ENCODE measurements at regions not wholly inside any gene's neighbourhood (a gene's known extent, or its start where the extent isn't known, plus 50 kb on each side); places are given as distances from the start of the nearest gene placed in this dataset.

GRCh38 chr1:30146448-30146847 lies 576.9 kb downstream of the MATN1 start:
- no peak for DNase-seq (ENCODE audit: low read depth)
- TF ChIP-seq, protein P1, sequence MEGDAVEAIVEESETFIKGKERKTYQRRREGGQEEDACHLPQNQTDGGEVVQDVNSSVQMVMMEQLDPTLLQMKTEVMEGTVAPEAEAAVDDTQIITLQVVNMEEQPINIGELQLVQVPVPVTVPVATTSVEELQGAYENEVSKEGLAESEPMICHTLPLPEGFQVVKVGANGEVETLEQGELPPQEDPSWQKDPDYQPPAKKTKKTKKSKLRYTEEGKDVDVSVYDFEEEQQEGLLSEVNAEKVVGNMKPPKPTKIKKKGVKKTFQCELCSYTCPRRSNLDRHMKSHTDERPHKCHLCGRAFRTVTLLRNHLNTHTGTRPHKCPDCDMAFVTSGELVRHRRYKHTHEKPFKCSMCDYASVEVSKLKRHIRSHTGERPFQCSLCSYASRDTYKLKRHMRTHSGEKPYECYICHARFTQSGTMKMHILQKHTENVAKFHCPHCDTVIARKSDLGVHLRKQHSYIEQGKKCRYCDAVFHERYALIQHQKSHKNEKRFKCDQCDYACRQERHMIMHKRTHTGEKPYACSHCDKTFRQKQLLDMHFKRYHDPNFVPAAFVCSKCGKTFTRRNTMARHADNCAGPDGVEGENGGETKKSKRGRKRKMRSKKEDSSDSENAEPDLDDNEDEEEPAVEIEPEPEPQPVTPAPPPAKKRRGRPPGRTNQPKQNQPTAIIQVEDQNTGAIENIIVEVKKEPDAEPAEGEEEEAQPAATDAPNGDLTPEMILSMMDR (IDR thresholded peaks at IDR 0.05; ENCODE audit: insufficient read depth, low read depth, low read length) = no peak
- H3K4me3 ChIP-seq (ENCODE audit: low read depth, low read length) = no peak overlapping the region
- no peaks in the 10 kb centered on the region for H3K27me3 ChIP-seq (ENCODE audit: control insufficient read depth, insufficient read depth, low read length)
- ChIA-PET CTCF (no interaction called here), POLR2A (no interaction called here)
- no peaks in the 10 kb centered on the region for H3K36me3 ChIP-seq (ENCODE audit: control insufficient read depth, insufficient read depth, low read length)

- no peak for DNase-seq (ENCODE audit: low read depth)
- TF ChIP-seq, protein P1 (IDR thresholded peaks at IDR 0.05; ENCODE audit: insufficient read depth, low read depth, low read length) = no peak
- Histone ChIP-seq H3K36me3 (ENCODE audit: control insufficient read depth, insufficient read depth, low read length) (no peaks in the 10 kb centered on the region), H3K27me3 (ENCODE audit: control insufficient read depth, insufficient read depth, low read length) (no peaks in the 10 kb centered on the region), H3K4me3 (ENCODE audit: low read depth, low read length) (no peak overlapping the region)
- POLR2A ChIA-PET = no interaction called here
- CTCF ChIA-PET = no interaction called here
Measured at GRCh38 chr1:30145723-30146303, 577.6 kb downstream of the MATN1 start.

- H3K27me3 ChIP-seq (ENCODE audit: control insufficient read depth, insufficient read depth, low read length) = no peaks in the 10 kb centered on the region
- no peak for DNase-seq (ENCODE audit: low read depth)
Measured at GRCh38 chr1:30144831-30145230, 578.6 kb downstream of the MATN1 start.

GRCh38 chr1:30143517-30143916 lies 579.9 kb downstream of the MATN1 start:
- ChIA-PET CTCF (interaction anchor here (1.9 kb wide), 1 partner anchor 32 kb away, joined by 4 read pairs; no protein-coding TSS in a partner anchor), POLR2A (no interaction called here)
- H3K36me3 ChIP-seq (ENCODE audit: control insufficient read depth, insufficient read depth, low read length) = no peaks in the 10 kb centered on the region
- no peak overlapping the region for H3K4me3 ChIP-seq (ENCODE audit: low read depth, low read length)
- TF ChIP-seq, protein P1 (IDR thresholded peaks at IDR 0.05; ENCODE audit: insufficient read depth, low read depth, low read length) = no peak
- DNase-seq (ENCODE audit: low read depth) = no peak
- H3K27me3 ChIP-seq (ENCODE audit: control insufficient read depth, insufficient read depth, low read length) = no peaks in the 10 kb centered on the region

More at GRCh38 chr1:30144831-30145230, 578.6 kb downstream of the MATN1 start:
- CTCF ChIA-PET = no interaction called here
- TF ChIP-seq, protein P1 (IDR thresholded peaks at IDR 0.05; ENCODE audit: insufficient read depth, low read depth, low read length) = no peak
- H3K36me3 ChIP-seq (ENCODE audit: control insufficient read depth, insufficient read depth, low read length) = no peaks in the 10 kb centered on the region
- POLR2A ChIA-PET = no interaction called here
- no peak overlapping the region for H3K4me3 ChIP-seq (ENCODE audit: low read depth, low read length)

GRCh38 chr1:30140566-30140965 lies 582.8 kb downstream of the MATN1 start:
- Histone ChIP-seq H3K36me3 (ENCODE audit: control insufficient read depth, insufficient read depth, low read length) (no peaks in the 10 kb centered on the region), H3K4me3 (ENCODE audit: low read depth, low read length) (no peak overlapping the region), H3K27me3 (ENCODE audit: control insufficient read depth, insufficient read depth, low read length) (no peaks in the 10 kb centered on the region)
- no peak for DNase-seq (ENCODE audit: low read depth)
- ChIA-PET CTCF (no interaction called here), POLR2A (no interaction called here)
- TF ChIP-seq, protein P1 (IDR thresholded peaks at IDR 0.05; ENCODE audit: insufficient read depth, low read depth, low read length) = no peak

Measured in BJ (cell line).